NT2/D1 (cell line): ENCODE measurements at regions not wholly inside any gene's neighbourhood (a gene's known extent, or its start where the extent isn't known, plus 50 kb on each side); places are given as distances from the start of the nearest gene placed in this dataset.
"Not testable (repeated sequence)": the region's sequence is repeated elsewhere in the genome, so short reads cannot be mapped to it uniquely, and the experiment has no call there.

Source experiments
- SUZ12 ChIP-seq: IDR thresholded peaks from 2 replicates; pipeline ENCODE4 v1.6.1; 2011; ENCODE audit not compliant: insufficient read length, insufficient read depth; ENCODE audit errors: extremely low read depth
- YY1 ChIP-seq: IDR thresholded peaks from 2 replicates; pipeline ENCODE4 v1.6.1; 2011; ENCODE audit not compliant: insufficient read length, insufficient read depth

DNA sequence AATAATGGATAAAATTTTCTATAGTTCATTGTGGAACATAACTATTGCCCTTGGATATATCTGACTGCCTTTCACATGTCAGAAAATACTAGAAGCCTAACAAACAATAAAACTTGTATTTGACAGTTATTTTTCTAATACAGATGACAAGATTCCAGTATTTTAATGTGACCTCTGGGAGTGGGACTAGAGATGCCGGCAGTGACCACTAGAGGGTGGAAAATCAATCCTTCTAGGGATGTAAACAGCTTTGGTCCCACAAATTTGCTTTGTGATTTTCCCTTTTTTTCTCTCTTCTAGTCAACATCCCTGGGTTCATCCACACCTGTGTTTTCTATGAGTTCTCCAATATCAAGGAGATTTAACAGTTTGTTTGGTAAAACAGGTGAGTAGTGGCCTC, 813.7 kb downstream of the SPATA31A1 start:
- not testable (repeated sequence) for TF ChIP-seq YY1, SUZ12
